Mesothelial cell of epicardium (in vitro differentiated cells): ENCODE measurements at regions not wholly inside any gene's neighbourhood (a gene's known extent, or its start where the extent isn't known, plus 50 kb on each side); places are given as distances from the start of the nearest gene placed in this dataset.

Source experiments
- DNase-seq, 2 experiments: peaks; one replicate each; pipeline ENCODE4 v3.0.0; 2021; ENCODE audit warnings: low spot score in 2 of 2; ENCODE audit not compliant: unreplicated experiment in 2 of 2
- H3K27ac Mint-ChIP-seq: 2 replicates; pipeline ENCODE4 v1.8.0; 2021; ENCODE audit warnings: mixed read lengths
- H3K27me3 Mint-ChIP-seq: 2 replicates; pipeline ENCODE4 v1.8.0; 2021; ENCODE audit warnings: low read depth, mixed read lengths
- H3K36me3 Mint-ChIP-seq: 2 replicates; pipeline ENCODE4 v1.8.0; 2021; ENCODE audit warnings: mixed read lengths
- H3K4me1 Mint-ChIP-seq: 2 replicates; pipeline ENCODE4 v1.8.0; 2021; ENCODE audit warnings: mixed read lengths
- H3K4me3 Mint-ChIP-seq: 2 replicates; pipeline ENCODE4 v1.8.0; 2021; ENCODE audit warnings: mild to moderate bottlenecking, moderate library complexity, mixed read lengths
- H3K9me3 Mint-ChIP-seq: 2 replicates; pipeline ENCODE4 v1.8.0; 2021; ENCODE audit warnings: mixed read lengths
- CTCF ChIP-seq: fragments of 200-600 bp; sonication (generic); IDR thresholded peaks from one replicate; pipeline ENCODE4 v1.5.0; 2021; ENCODE audit warnings: antibody characterized with exemption; ENCODE audit not compliant: unreplicated experiment

- TF ChIP-seq CTCF = no peak
- Mint-ChIP-seq H3K4me3 (no peak overlapping the region), H3K27ac (no peak overlapping the region), H3K27me3 (no peaks in the 10 kb centered on the region), H3K9me3 (peaks cover 1% of the 10 kb centered on the region), H3K36me3 (no peaks in the 10 kb centered on the region), H3K4me1 (no peaks in the 10 kb centered on the region)
- DNase-seq = no peak
Observed at GRCh38 chr1:198040880-198041279, 115.9 kb upstream of the NEK7 start.

GRCh38 chr1:198042168-198042567, 114.6 kb upstream of the NEK7 start:
- no peak for DNase-seq
- Mint-ChIP-seq H3K27me3 (no peaks in the 10 kb centered on the region), H3K9me3 (peaks cover 8% of the 10 kb centered on the region), H3K4me1 (no peaks in the 10 kb centered on the region), H3K36me3 (no peaks in the 10 kb centered on the region), H3K4me3 (no peak overlapping the region), H3K27ac (no peak overlapping the region)
- no peak for TF ChIP-seq CTCF

DNA sequence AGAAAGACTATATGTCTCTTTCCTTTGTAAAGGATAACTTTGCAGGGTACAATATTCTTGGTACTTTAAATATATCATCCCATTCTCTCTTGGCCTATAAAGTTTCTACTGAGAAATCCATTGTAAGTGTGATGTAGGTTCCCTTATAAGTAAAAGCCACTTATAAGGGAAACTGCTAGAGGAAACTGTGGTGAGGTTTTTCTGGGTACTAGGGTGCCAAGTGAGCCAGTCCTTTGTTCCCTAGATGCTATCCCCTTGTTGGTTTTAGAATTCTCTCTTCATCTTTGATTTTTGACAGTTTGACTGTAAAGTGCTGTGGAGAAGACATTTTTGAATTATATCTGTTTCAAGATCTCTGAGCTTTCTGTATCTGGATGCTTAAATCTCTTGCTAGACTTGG, 108.9 kb upstream of the NEK7 start:
- H3K27ac Mint-ChIP-seq = no peak overlapping the region

DNA sequence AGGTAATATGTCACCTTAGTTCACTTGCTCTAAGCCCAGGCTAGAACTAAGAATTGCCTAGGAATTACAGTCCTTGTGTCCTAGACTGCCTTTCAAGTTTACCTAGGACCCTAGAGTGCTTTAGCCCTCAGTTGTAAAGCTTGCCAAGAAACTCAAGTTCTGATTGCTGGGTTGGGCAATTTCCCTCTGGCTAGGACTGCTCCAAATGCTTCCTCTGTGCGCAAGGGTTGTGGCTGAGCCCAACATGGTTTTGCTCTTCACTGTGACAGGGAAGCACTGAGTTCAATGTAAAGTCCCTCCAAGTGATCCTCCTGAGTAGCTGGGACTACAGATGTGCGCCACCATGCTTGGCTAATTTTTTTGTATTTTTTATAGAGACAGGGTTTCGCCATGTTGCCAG, 102.3 kb upstream of the NEK7 start:
- Mint-ChIP-seq H3K9me3 (peaks cover 38% of the 10 kb centered on the region), H3K27ac (no peak overlapping the region), H3K4me1 (no peaks in the 10 kb centered on the region), H3K27me3 (peaks cover 7% of the 10 kb centered on the region), H3K36me3 (no peaks in the 10 kb centered on the region), H3K4me3 (no peak overlapping the region)
- DNase-seq = no peak
- no peak for TF ChIP-seq CTCF

More for the DNA sequence above, 108.9 kb upstream of the NEK7 start:
- H3K27me3 Mint-ChIP-seq = peaks cover 6% of the 10 kb centered on the region
- H3K4me1 Mint-ChIP-seq = no peaks in the 10 kb centered on the region
- H3K36me3 Mint-ChIP-seq = no peaks in the 10 kb centered on the region
- peaks cover 41% of the 10 kb centered on the region for H3K9me3 Mint-ChIP-seq
- no peak for TF ChIP-seq CTCF
- no peak for DNase-seq
- no peak overlapping the region for H3K4me3 Mint-ChIP-seq

DNA sequence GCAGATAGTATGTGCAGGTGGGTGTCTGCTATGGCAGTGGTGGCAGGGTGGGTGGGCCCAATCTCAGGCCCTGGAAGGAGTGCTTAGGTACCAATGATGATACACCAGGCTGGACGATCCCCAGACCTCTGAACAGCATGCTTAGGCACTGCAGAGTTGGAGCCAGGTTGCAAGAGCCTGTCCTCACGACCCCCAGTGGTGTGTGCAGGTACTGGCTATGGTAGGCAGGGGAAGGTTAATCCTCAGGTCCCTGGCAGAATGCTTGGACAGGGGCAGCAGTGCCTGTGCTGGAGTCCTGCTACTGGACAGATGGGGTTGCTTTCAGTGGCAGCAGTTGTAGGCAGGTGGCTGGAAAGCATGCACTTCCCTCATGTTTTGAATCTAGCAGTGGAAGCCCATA, 100.5 kb upstream of the NEK7 start:
- H3K9me3 Mint-ChIP-seq = peaks cover 31% of the 10 kb centered on the region
- no peak for DNase-seq

More for the DNA sequence above, 100.5 kb upstream of the NEK7 start:
- Mint-ChIP-seq H3K4me1 (no peaks in the 10 kb centered on the region), H3K27ac (no peak overlapping the region), H3K27me3 (peaks cover 7% of the 10 kb centered on the region), H3K4me3 (no peak overlapping the region), H3K36me3 (no peaks in the 10 kb centered on the region)
- no peak for TF ChIP-seq CTCF
